Activated CD8-positive, alpha-beta memory T cell treated with anti-CD3 and anti-CD28 coated beads, Interleukin-2, amount 50 U/mL, for 4 hours (primary cell): ENCODE measurements at regions not wholly inside any gene's neighbourhood (a gene's known extent, or its start where the extent isn't known, plus 50 kb on each side); places are given as distances from the start of the nearest gene placed in this dataset.

Experiments
- DNase-seq: peaks from one replicate; pipeline ENCODE4 v3.0.0-alpha.2; 2020

DNA sequence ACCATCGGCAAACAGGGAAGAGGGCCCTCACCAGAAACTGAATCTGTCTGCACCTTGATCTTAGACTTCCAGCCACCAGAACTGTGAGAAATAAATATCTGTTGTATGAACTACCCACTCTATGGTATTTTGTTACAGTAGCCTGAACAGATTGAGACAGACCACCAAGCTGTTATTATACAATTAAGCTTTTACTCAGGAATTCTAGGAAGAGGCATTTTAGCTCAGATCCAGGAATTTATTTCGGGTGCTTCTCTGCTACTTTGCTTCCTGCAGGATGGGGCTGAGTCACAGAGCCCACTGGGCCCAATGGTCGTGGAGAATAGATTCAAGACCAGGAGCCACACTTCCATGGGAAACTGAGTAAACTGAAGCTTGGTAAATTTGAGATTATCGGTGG lies 145.5 kb upstream of the PFN2 start:
- DNase-seq: no peak

DNA sequence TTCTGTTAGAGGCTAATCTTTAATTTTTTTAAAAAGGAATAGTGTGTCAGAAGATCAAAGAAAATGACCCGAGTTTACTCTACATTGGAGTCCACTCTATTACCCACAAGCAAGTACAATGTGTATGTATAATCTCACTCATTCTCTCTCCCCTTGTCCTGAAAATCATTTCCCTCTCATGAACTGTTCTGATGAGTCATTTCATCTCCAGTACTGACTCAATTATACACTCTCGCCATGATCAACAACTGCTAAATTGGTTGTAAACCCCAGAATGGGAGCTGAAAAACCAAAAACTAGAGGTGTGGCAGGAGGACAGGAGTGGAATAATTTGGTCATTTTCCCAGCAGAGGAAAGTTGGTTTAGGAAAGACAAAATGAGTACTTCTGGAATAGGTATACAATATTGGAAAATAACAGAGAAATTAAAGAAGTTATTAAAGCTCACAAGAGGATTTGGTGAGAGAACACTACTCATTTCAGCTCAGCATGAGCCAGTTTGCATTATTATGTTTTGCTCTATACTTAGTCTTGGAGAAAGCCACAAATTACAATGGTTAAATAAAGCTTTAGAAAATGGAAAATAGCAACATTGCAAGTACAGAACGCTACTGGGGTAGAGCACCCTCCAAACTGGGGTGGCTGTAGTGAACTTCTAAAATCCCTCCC lies 144.3 kb upstream of the PFN2 start:
- no peak for DNase-seq

DNA sequence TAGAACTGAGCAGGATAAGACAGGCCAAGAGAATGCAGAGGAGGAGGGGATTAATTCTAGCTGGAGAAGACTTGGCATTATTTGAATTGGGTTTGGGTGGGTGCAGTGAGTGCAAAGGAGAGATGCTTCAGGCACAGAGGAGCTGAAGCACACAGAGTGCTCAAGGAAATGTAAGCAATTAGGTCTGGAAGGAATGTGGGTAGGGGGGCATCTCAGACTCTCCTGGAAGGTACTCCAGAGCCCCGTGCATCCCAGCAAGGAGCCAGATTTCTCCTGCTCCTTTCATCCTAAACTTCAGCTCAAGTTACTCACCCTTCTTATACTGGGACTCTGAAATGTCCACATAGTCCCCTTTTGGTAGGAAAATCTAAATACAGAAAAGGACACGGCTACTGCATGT lies 143.6 kb upstream of the PFN2 start:
- no peak for DNase-seq

DNA sequence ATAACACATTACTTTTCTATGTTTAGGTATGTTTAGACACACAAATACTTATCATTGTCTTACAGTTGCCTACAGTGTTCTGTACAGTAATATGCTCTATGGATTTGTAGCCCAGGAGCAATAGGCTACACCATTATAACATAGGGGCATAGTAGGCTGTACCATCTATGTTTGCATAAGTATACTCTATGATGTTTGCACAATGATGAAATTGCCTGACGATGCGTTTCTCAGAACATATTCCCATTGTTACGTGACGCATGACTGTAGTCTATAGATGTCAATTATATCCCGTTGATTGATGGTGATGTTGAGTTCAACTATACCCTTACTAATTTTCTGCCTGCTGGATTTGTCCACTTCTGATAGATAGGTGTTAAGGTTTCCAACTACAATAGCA lies 139.4 kb upstream of the PFN2 start:
- no peak for DNase-seq

DNA sequence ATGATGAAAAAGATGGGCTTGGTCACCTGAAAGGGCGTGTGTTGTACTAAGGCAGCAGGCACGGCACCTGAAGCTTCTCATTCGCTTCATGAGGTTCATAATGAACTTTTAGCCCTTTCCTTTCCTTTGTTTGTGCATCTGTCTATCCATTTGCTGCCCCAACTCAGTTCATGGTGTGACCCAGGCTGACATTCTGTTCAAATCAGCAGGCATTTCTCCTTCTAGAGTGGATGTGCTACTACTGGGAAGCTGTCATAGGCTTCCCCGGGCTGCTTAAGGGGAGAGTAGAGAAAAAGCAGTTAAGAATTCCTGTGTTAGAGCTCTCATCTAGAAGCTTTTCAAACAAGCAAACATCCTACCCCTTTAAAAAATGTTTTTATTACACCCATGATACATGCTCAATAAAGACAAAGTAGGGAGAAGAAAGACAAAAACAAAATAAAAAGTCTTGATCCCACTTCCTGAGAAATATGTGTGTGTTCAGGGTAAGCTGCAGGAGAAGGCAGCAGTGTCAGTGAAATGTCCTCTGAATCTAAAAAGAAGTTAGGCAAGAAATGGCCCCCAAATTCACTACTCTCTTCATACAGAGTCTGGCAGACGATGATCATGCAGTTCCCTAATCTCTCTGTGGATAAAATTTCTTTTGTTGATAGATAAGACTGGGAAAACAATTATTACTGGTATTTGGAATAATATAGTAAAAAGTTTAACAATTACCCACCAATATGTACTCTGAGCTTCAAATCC lies 136.9 kb upstream of the PFN2 start:
- no peak for DNase-seq

DNA sequence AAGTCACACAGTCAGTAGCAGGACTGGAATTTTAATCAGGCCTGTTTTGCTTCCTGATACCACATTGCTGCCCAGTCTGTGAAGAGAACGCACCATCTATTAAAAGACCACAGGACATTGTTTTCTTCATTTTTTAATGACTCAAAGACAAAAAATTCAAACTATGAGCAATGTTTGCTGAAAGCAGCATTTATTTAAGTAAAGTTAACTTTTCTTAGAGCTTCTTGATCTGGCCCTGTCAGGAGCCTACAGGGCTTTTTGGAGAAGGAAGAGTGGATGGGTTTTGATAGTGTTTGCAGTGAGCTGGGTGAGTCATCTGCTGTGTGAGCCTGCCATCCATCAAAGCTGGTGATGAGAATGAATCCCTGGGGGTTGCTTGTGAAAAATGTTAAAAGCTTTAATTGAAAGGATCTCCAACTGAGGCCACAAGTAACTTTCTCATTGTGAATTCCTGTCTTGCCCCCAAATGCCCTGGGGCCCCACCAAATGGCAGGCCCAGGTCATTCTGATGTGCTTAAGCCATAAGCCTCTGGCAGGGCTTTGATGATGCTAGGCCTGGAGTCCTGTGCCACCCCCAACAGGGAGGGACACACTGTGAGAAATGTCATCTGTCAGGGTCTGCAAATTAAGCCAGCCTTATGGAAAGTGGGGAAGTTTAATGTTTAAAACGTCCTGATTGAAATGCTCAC lies 136.2 kb upstream of the PFN2 start:
- DNase-seq: no peak

DNA sequence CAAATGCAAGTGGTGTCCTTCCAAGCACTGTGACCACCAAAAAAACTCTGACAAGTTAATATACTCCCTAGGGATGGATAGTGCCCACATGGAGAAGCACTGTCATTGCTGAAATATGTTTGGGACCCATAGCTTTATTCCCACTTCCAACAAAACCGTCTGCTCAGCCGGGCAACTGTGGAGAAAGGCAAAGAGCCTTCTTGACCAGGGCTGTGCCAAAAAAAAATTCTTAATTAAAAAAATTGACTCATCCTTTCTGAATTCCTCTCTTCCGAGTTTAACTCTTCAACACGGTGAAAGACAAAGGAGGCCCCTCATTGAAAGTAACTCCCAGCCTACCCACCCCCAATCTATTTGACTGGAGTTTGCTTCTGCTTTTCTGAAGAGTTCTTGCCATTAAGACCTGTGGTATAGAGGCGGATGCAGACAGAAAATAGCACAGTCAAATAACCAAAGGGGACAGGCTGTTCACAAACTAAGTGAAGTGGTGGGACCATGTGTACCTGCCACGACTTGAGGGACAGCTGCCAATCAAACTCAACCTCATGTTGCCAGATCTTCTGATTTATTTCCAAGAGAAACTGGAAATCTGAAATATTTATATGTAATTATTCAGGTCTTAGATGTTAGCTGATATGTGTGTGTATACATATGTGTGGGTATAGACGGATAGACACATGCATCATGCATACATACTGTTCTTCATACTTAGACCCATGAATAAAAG lies 135.4 kb upstream of the PFN2 start:
- DNase-seq: no peak

DNA sequence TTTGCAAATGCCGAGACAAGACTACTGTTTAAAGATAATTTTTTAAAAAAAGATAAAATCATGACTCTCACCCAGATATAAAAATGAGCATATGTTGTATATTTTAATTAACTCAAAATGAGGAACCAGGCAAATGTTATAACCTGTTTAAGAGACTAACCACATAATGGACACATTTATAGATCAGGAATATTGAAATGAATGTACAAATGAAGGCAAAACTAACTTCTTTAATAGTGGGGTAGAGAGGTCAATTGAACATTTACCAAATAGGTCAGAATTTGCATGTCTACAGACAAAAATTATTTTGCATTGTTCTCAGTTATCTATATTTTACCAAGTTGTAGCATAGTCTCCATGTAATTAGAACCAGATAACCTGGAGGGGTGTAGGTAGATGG lies 134.3 kb upstream of the PFN2 start:
- no peak for DNase-seq

DNA sequence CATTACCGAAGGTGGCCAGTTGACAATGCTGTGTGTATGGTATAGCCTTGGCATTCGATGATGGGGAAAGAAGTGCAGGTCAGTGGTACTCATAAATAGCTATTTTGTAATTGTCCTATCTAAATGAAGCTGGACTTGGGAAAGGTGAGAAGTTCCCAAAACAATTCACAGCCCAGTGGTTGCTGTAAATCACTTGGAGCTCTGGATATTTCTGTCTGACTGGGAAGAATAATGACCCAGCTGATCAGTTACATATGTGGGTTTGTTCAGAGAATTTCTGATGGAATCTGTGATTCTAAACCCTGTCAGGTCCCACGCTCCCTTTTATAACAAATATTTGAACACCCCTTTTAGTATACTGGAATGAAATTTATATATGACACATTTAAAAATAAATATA lies 133.9 kb upstream of the PFN2 start:
- no peak for DNase-seq

DNA sequence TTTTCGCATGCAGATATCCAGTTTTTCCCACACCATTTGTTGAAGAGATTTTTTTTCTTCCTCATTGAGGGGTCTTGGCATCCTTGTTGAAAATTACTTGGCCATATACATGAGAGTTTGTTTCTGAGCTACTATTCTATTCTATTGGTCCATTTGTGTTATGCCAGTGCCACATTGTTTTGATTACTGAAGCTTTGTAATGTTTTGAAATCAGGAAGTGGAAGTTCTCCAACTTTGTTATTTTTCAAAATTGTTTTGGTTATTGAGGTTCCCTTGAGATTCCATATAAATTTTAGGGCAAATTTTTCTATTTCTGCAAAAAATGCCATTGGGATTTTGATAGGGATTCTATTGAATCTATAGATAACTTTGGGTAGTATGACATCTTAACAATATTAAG lies 130.3 kb upstream of the PFN2 start:
- no peak for DNase-seq

DNA sequence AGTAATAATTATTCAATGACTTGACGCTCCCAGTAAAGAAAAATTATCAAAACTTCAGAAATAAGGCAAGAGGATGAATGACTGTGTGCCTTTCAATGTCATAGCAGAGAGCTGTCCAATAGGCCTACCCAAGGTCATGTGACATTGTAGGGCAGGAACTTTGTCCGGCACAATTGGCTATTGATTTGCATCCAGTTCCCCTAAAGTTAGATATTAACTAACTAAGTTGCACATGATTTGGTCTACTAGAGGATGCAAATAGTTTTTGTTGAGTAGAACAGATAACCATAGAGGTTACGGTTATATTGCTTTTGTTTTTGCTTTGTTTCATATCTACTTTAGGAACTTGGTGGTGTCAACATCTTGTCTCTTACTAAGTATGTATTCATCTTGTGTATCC lies 127.9 kb upstream of the PFN2 start:
- no peak for DNase-seq

DNA sequence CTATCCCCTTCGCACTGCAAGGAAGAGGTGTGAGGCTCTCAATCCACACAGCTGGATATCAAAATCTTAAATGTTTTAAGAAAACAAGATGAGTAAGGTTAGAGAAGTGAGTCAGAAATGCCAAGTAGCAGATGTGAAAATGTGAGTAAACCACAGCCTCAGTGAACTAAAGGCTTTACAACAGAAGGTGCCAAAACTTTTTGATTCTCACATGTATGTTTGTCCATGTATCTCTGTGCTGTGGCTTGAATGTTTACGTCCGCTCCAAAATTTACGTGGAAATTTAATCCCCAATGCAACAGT lies 126.8 kb upstream of the PFN2 start:
- DNase-seq: no peak

DNA sequence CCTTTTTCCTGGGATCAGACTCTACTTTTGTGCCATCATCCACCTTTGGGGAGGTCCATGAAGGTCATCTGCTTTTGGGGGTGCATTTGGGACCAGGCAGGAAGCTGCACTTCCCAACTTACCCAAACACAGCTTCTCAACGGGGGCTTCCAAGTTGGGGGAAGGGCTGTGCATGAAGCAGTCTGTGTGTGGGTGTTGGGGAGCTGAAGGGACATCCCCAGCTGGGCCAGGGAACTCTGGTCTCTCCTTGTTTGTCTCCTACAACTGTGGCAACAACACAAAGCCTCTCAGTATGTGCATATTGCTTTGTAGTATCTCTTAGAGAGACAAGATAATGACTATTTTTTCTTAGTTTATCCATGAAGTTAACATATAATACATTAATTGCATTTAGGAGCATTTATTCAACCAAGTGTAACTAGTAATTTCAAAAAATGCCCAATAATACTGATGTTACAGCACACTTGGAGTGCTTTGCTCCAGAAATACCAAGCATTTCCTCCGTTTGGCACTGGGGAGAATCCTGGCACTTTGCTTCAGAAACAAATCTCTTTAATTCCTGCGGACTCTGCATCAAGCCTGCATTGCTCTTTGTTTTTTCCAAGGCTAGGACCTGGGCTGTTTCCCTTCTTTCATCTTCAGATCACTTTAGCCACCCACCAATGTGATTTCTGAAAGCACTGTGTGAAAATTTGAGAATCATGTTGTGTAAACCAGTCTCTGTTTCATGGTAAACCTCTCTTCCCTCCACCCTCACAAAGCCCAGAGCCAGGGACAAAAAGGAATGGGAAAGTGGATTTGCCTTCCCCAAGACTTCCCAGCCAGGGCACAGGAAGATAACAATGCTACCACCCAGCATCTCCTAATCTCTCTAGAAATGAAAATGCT lies 126.2 kb upstream of the PFN2 start:
- DNase-seq: no peak

DNA sequence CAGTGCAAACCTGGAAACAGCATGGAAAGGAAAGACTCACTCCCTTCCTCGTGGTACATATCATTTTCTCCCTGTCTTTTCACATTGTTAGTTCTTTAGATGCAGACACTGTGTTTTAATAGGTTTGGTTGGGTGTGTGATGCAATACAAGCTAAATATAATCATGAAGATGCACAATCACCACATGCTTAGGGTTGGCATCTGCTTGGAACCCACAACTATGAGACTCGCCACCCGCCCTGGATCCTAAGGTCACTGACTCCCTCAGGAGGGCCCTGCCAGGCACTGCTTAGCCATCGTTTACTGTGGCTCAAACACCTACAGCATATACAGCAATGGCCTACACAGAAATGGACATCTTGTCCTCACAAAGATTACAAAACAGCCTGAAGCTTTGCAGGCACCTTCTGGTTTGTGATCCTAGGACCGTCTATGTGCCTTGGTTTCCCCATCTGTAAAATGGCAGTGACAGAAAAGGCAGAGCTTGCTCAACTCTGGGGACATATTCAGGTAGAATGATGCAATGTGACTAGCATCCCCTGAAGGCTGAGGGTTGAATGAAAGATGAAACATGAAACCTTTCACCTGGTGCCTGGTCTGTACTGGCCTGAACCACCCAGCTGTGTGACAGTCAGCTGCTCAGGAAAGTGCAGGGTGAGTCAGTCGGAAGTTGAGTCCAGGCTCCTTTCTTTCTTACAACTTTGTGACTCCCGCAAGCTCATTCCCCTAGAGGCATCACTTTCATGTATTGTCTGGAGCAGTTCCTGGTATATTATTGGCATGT lies 123.6 kb upstream of the PFN2 start:
- DNase-seq: no peak

DNA sequence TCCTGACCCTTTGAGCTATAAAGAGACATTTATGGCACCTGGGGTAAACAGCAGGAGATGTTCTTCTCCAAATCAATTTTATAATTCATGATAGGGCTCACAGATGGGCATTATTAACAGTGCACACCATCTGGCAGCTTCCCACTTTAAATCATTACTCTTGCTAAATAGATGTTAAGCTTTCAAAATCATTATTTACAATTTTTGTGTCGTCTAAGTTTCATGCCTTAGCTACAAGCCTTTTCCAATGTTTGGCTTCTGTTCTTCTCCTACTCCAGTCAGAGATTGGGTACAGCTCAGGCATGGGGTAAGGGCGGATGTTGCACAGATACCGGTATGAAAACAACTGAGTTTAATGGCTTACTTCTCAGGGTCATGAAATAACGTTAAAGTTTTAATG lies 120.9 kb upstream of the PFN2 start:
- no peak for DNase-seq

DNA sequence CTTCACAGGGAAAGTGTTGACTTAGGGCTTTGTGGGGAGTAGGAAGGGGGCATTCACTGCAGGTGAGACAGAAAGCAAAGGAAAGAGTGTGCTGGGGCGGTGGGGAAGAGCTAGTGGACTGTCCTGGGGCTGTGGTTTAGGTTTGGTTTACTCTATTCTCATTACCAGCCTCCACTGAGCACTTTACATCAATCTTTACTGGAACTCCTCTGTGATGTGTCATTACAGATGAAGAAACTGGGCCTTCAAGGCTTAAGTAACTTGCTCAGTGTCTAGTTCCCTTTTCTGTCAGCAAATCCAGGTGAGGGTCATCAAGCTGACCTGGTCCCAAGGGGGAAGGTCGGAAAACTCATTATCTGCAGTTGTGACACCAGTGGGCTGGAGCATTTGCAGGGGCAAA lies 120.2 kb upstream of the PFN2 start:
- DNase-seq: no peak

DNA sequence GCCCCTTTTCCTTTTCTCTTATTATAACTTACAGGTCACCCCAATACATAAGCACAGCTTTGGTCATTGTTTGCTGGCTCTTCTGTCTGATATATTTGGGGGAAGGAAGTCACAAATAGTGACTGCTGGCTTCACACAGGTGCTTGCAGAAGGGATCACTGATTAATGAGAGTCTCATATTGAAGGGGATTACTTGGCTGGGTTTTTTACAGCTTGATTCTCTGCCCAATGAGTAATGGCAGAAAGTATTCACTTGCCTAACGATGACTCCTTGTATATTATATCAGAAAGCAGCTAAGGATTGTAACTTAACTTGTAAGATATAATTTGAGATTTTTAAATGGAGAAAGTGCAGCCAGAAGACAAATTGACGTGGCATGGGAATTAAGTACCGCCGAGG lies 119.3 kb upstream of the PFN2 start:
- no peak for DNase-seq

DNA sequence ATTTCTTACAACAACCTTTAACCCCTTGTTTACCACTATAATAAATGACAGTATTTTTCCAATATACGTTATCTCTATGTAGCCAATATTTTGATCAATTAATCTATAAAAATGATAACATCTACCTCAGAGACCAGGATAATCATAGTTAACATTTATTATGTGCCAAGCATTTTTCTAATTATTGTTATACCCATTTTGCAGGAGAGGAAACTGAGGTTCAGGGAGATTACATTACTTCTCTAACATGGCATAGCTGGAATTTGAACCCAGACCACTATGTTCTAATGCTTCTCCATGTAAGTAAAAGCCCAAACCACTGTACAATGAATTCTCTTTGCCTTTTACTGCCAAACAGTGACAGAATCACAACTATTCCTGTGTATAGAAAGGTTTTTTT lies 113.4 kb upstream of the PFN2 start:
- DNase-seq: no peak

DNA sequence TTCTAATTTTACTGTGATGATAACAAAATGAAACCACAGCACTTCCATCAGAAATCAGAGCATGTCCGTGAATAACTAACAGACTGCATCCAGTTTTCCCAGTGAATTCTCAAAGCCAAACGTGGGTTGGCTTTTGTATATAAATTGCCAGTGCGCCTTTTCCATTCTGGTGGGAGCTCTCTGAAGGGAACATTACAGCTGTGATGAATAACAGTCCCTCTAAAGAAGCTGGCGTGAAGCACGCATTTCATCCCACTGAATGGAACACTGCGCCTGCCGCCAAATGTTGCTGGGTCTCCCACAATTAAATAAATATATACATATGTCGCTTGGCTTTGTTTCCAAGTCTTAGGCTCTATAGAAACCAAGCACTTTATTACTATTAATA lies 113.0 kb upstream of the PFN2 start:
- DNase-seq: no peak

DNA sequence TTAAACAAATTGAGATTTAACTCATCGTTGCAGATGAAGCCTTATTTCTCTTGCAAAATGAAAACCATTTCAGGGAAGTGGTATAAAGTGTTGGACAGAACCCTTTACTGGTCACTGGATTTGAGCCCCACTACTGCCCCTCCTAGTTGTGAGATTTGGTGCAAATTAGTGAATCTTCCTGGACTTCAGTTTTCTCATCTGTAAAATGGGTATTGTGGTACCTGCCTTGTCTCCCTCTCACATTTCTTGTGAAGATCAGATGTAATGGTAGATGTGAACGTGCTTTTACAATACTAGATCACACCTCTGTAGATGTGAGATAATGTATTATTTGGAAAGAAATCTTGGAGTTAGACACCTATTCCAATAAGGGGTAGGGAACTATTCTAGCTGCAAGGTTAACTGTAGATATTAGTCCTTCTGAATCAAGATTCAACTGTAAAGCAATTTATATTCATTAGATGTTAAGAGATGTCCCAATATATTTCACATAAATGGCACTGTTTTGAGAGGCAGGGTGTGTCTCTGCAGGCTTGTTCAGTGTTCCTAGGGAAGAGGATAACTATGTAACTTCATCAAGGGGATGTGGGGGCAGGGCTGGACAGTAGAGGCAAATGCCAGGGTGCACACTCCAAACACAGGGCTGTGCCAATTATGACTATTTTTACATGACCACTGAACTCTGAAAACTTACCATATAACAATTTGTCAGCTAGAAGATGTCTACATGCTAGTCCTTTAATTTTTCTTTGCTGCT lies 112.4 kb upstream of the PFN2 start:
- no peak for DNase-seq

DNA sequence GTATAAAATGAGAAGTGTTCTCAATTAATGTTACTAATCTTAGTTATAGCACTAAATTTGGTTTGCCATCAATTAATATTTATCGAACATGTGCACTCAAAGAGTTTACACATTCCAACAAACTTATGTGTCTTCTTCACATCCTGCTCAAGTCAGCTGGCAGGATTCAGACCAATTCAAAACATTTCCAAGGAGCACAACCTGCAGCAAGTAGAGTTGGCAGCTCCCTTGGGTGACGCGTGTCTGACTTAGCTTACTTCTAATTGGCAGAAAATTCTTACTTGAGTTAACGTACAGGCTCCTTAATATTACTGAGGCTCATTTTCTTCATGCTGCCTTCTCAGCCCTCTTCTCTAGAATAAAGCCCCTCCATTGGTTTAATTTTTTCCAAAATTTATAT lies 110.4 kb upstream of the PFN2 start:
- no peak for DNase-seq
